Lower leg skin (tissue), 3 donors: ENCODE measurements at regions not wholly inside any gene's neighbourhood (a gene's known extent, or its start where the extent isn't known, plus 50 kb on each side); places are given as distances from the start of the nearest gene placed in this dataset.

ENCODE experiments used
- CTCF ChIP-seq, 3 donors: fragments of 450-650 bp; IDR thresholded peaks; one replicate each; pipeline ENCODE4 v1.5.1; 2016; ENCODE audit warnings: antibody characterized with exemption in 3 of 3, mild to moderate bottlenecking in 3 of 3, moderate library complexity in 2 of 3
- POLR2A ChIP-seq, 2 donors: fragments of 450-650 bp; IDR thresholded peaks; one replicate each; pipeline ENCODE4 v1.6.1; 2016 to 2017; ENCODE audit warnings: antibody characterized with exemption in 2 of 2, mild to moderate bottlenecking in 1 of 2, moderate library complexity in 1 of 2

- TF ChIP-seq POLR2A (IDR thresholded peaks at IDR 0.05) (no peak), CTCF (IDR thresholded peaks at IDR 0.05) (no peak)
Observed at GRCh38 chr3:62995119-62995518, 119.9 kb upstream of the CADPS start.
